Vagina (tissue), 2 donors: ENCODE measurements at regions not wholly inside any gene's neighbourhood (a gene's known extent, or its start where the extent isn't known, plus 50 kb on each side); places are given as distances from the start of the nearest gene placed in this dataset.
"Not testable (repeated sequence)": the region's sequence is repeated elsewhere in the genome, so short reads cannot be mapped to it uniquely, and the experiment has no call there.

ENCODE experiments used
- POLR2A ChIP-seq, 2 donors: fragments of 450-650 bp; IDR thresholded peaks; one replicate each; pipeline ENCODE4 v1.6.1; 2017; ENCODE audit warnings: antibody characterized with exemption in 2 of 2, mild to moderate bottlenecking in 2 of 2, moderate library complexity in 2 of 2
- POLR2AphosphoS5 ChIP-seq, 2 donors: sonication (generic); formaldehyde crosslinking; IDR thresholded peaks; one replicate each; pipeline ENCODE4 v1.9.0; 2017; ENCODE audit warnings: antibody characterized with exemption in 2 of 2, mild to moderate bottlenecking in 2 of 2, low read depth in 1 of 2; ENCODE audit not compliant: insufficient read depth in 1 of 2
- TF ChIP-seq, protein P1 (sequence below), 3 experiments: fragments of 450-650 bp in 2 of 3; fragments of 200-600 bp in 1 of 3; sonication (generic) in 1 of 3; IDR thresholded peaks; one replicate each; pipeline ENCODE4 v1.5.1; 2017 to 2019; ENCODE audit warnings: antibody characterized with exemption in 3 of 3, mild to moderate bottlenecking in 2 of 3, moderate library complexity in 2 of 3

DNA sequence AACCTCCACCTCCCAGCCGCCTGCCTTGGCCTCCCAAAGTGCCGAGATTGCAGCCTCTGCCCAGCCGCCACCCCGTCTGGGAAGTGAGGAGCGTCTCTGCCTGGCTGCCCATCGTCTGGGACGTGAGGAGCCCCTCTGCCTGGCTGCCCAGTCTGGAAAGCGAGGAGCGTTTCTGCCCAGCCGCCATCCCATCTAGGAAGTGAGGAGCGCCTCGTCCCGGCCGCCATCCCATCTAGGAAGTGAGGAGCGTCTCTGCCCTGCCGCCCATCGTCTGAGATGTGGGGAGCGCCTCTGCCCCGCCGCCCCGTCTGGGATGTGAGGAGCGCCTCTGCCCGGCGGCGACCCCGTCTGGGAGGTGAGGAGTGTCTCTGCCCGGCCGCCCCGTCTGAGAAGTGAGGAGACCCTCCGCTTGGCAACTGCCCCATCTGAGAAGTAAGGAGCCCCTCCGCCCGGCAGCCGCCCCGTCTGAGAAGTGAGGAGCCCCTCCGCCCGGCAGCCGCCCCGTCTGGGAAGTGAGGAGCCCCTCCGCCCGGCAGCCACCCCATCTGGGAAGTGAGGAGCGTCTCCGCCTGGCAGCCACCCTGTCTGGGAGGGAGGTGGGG lies 175.8 kb upstream of the CRIM1 start:
- TF ChIP-seq, protein P1, sequence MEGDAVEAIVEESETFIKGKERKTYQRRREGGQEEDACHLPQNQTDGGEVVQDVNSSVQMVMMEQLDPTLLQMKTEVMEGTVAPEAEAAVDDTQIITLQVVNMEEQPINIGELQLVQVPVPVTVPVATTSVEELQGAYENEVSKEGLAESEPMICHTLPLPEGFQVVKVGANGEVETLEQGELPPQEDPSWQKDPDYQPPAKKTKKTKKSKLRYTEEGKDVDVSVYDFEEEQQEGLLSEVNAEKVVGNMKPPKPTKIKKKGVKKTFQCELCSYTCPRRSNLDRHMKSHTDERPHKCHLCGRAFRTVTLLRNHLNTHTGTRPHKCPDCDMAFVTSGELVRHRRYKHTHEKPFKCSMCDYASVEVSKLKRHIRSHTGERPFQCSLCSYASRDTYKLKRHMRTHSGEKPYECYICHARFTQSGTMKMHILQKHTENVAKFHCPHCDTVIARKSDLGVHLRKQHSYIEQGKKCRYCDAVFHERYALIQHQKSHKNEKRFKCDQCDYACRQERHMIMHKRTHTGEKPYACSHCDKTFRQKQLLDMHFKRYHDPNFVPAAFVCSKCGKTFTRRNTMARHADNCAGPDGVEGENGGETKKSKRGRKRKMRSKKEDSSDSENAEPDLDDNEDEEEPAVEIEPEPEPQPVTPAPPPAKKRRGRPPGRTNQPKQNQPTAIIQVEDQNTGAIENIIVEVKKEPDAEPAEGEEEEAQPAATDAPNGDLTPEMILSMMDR (IDR thresholded peaks at IDR 0.05) = not testable (repeated sequence)
- not testable (repeated sequence) for TF ChIP-seq POLR2AphosphoS5 (IDR thresholded peaks at IDR 0.05; ENCODE audit: insufficient read depth in 1 of 2, low read depth in 1 of 2); POLR2A (IDR thresholded peaks at IDR 0.05)
